ENCODE measurements at regions not wholly inside any gene's neighbourhood (a gene's known extent, or its start where the extent isn't known, plus 50 kb on each side); places are given as distances from the start of the nearest gene placed in this dataset.
A peak's percentile ranks its signal among the peaks of the same experiment; 100 is the strongest.
"Not testable (repeated sequence)": the region's sequence is repeated elsewhere in the genome, so short reads cannot be mapped to it uniquely, and the experiment has no call there.

DNA sequence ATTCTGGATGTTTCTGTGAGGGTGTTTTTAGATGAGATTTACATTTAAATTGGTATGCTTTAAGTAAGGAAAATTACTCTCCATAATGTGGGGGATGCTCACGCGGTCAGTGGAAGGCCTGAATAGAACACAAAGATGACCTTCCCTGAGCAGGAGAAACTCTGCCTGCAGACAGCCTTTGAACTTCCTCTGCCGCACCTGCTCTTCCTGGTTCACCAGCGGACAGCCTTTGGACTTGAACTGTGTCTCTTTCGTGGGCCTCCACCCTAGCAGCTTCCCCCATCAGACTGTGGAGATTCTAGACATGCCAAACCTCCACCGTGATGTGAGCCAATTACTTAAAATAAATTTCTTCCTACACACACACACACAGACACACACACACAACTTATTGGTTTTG, 210.7 kb downstream of the EFCAB11 start:
- DNase-seq (ENCODE audit: low read depth in 1 of 2, low spot score in 1 of 2) = no peak

DNA sequence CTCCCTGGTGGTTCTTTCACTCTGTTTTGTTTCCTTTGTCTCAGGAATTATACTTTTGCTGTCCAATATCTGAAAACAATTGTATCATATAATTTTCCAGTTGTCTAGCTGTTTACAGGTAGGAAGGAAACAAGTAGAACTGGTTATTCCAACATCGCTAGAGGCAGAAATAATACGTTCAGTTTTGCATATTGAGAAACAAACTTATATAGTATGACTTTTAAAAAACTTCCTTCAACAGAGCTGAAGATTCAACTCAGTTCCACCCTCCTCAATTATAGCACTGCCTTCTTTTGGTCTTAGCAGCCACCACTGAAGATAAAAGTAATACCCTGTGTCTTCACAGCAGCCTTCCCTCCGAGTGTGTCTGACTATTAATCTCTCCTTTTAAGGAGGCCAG, 214.3 kb downstream of the EFCAB11 start:
- no peak for DNase-seq (ENCODE audit: low read depth in 1 of 2, low spot score in 1 of 2)

DNA sequence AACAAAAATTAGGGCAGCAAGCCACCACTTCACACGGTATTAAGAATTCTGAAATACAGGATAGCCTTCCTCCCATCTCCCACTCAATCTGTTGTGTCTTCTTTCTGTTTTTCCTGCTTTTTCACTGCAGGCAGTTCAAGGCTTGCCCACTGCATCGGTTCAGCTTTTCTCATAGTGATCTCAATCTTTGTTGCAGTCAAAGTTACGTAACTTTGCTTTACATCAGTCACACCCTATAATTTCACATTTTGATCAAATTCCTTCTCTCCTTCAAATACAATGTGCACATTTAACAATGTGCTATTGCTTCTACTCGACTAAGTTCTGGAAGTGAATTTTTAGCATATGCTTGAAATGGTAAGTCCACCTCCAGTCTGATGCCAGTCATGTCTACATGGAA, 217.6 kb downstream of the EFCAB11 start:
- no peak for DNase-seq (ENCODE audit: low read depth in 1 of 2, low spot score in 1 of 2)

DNA sequence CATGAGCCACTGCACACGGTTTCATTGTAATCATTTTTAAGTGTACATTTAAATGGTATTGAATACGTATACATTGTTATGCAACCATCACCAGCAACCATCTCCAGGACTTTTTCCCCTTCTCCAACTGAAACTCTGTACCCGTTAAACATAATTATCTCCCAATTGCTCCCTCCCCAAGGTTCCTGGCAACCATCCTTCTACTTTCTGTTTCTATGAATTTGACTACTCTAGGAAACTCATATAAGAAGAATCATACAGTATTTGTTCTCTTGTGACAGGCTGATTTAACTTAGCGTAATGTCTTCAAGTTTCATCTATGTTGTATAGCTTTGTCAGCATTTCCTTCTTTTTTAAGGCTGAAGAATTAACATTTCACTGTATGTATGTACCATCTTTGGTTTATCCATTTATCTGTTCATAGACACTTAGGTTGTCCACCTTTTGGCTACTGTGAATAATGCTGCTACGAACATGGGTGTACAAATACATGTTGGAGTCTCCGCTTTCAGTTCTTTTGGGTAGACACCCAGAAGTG, 223.1 kb downstream of the EFCAB11 start:
- DNase-seq (ENCODE audit: low read depth in 1 of 2, low spot score in 1 of 2) = no peak

DNA sequence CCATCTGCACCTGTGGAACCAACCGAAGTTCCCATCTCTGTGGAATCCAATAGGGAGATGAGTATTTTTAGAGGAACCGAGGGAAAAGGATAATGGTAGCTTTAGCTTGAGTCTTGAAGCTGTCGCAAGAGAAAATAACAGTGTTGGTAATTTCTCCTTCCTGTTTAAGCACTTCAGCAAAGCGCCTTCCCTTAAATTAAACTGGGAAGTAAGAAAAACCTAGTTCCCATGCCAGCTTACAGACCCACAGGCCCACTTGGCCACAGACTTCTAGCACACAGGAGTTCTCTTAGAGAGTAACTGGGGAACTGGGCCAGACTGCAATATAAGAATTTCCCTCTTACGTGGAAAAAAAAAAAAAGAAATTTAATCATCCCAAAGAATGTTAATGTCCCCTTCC, 223.8 kb downstream of the EFCAB11 start:
- DNase-seq (ENCODE audit: low read depth in 1 of 2, low spot score in 1 of 2) = no peak

DNA sequence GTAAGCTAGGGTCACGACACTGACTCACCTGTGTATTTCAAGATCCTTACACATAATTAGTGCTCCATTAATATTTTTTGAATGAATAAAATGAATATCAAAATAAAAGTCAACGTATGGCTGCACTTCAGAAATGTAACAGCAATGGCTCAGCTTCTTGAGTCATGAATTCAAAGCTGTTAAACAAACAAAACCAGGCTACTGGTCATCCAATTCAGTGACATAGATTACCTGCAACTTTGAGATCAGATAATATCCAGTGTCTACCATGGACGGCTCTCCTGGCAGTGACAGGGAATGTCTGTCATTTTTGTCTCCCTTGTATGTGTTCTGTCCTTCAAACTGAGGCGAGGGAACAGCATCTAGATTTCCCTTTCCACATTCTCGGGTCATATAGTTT, 225.6 kb downstream of the EFCAB11 start:
- no peak for DNase-seq (ENCODE audit: low read depth in 1 of 2, low spot score in 1 of 2)

DNA sequence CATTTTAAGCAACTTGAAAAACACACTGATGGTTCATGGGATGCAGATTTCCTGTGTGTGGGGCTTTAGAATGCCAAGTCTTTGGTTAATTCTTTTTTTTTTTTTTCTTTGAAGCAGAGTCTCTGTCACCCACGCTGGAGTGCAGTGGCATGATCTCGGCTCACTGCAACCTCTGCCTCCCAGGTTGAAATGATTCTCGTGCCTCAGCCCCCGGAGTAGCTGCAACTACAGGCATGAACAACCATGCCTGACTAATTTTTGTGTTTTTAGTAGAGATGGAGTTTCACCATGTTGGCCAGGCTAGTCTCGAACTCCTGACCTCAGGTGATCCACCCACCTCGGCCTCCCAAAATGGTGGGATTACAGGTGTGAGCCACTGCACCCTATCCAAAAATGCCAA, 228.3 kb downstream of the EFCAB11 start:
- DNase-seq (ENCODE audit: low read depth in 1 of 2, low spot score in 1 of 2) = not testable (repeated sequence)

DNA sequence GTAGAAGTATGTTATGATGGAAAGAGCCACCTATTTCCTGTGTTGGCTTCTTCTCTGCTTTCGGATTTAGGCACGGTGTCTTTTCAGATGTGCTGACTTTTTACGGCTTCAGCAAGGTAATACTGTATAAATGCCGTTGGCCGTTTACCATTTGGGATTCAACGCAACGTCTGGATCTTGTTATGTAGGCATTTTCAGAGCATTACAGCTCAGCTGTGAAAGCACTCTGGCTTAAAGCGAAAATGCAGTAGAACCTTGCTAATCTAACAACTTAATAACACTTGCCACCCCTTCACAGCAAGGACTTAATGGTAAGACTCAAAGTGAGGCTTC, 229.9 kb downstream of the EFCAB11 start:
- DNase-seq (ENCODE audit: low read depth in 1 of 2, low spot score in 1 of 2) = no peak

DNA sequence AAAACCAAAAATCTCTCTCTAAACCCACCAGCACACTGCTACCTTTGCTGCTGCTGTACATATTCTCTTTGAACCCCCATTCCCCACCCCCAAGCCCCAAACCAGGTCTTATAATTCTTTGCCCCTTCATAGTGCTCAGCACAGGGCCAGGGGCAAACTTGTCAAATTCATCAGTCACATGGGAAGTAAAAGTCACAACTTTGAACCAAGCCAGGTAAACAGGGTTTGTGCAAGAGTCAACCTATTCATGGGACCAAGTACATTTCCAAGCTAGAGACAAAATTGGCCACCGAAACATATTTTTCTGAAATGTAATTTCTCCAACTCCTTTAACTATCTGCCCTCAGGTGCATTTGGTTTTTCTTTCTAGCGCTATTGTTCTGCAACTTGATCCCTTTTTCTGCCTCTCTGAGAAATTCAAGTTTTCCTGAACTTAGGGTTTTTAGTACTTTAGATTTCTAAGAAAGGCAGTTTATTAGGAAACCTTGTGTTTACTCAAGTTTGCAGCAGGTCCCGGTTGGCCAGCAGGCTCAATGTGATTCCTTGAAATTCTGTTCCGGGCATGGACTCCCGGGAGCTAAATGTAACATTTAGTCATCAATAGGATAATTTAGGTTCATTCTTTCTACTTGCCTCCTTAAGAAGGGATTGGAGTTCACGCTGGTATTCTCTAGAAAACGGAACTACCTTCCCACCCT, 230.5 kb downstream of the EFCAB11 start:
- no peak for DNase-seq (ENCODE audit: low read depth in 1 of 2, low spot score in 1 of 2)

DNA sequence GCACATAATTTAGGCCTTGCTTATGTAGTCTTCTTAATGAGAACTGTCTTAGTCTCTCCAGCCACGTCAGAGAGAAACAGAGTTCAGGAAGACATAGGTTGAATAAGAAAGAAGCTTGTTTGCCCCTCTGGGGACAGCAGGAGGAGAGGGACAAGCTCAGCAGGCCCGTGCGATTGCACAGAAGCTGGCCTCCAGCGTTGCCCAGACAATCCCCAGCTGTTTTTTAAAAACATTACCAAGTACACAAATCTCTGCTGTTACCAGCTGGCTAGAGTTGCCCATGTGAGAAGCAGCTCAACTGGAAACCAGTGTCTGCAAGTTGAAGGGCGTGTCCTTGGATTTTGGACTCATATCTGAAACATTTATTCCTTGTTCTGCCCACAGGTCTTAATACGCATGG, 232.6 kb downstream of the EFCAB11 start:
- DNase-seq (ENCODE audit: low read depth in 1 of 2, low spot score in 1 of 2) = no peak

DNA sequence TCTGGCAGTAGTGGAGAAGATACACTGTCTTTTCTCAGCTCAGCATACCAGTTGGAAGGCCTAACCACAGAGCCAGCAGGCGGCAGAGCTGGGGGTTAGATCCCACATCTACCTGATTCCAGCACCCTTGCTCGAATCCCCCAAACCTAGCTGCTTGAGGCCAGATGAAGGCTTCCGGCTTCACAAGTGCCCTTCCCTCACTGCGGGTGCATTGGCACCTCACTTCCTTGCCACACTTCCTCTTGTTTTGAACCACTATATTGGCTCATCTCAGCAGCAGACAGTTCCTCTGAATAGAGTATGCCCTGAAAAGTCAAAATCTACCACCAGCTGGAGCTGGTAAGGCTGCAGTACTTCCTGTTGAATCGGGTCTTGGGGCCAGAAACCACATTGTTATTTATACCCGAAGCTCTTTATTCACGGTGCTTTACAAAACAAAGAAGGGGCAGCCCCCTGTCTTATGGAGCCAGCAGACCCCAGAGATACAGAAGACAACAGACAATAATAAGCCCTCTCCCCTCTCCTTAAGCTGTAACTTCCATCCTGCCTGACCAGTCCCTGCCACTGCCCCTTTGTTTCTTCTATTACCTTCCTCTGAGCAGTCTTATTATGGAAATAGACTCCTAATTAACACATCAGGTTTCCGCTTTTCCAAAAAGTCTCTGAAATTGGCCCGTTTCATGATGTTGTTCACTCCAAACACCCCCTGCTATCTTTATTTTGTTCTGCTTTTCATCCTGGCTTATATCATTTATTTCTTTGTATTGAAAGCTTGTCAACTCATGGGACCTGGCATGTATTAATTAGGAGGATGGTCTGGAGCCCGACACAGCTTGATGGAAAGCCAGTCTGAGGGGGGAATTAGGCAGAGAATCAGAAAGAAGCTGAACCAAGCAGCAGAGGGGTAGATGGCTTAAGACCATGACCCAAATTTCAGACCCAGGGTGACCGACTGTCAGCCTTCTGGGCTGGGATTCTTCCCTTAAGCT, 233.5 kb downstream of the EFCAB11 start:
- peak; percentile 27 to 44 for DNase-seq (ENCODE audit: low read depth in 1 of 2, low spot score in 1 of 2)

DNA sequence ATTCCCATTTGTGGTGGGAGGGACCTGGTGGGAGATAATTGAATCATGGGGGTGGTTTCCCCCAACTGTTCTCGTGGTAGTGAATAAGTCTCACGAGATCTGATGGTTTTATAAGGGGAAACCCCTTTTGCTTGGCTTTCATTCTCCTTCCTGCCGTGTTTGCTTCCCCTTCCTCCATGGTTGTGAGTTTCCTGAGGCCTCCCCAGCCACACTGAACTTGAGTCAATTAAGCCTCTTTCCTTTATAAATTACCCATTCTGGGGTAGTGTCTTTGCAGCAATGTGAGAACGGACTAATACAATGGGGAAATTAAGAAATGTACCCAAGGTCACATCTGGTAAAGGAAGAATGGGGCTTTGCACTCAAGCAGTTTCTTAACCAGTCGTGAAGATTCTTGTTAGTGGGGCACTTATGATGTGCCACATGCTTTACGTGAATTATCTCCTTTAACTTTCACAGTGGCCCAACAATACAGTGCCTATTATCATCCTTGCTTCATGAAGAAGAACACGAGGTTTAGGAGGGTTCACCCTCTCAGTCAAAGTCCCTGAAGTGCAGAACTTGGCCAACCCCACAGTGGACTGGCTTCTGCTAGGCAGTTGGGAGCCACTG, 234.3 kb downstream of the EFCAB11 start:
- DNase-seq (ENCODE audit: low read depth in 1 of 2, low spot score in 1 of 2) = no peak

DNA sequence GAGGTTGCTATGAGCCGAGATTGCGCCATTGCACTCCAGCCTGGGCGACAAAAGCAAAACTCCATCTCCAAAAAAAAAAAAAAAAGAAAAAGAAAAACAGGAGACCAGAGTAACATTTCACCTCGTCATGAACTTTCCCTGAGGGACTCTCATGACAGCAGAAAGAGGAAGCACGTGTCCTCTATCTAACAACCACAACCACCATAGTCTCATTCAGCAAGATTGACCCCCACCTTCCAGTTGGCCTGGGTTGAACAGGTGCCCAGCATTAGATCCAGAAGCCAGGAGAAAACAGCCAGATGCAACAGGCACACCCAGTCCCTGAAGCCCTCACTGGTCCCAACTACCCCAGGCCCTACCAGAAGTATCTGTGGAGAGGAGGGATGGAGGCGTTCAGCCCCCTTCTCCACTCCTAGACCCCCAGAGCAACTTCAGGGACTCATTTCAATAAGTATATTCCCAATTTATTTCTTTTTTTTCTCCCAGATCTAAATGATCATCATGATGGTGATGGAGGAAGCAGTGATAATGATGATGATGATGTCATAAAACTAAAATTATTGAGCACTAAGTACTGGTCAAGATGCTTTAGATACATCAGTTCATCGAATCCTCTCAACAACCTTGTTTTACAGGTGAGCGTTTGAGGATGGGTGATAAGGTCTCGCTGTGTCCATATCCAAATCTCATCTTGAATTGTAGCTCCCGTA, 235.0 kb downstream of the EFCAB11 start:
- no peak for DNase-seq (ENCODE audit: low read depth in 1 of 2, low spot score in 1 of 2)

DNA sequence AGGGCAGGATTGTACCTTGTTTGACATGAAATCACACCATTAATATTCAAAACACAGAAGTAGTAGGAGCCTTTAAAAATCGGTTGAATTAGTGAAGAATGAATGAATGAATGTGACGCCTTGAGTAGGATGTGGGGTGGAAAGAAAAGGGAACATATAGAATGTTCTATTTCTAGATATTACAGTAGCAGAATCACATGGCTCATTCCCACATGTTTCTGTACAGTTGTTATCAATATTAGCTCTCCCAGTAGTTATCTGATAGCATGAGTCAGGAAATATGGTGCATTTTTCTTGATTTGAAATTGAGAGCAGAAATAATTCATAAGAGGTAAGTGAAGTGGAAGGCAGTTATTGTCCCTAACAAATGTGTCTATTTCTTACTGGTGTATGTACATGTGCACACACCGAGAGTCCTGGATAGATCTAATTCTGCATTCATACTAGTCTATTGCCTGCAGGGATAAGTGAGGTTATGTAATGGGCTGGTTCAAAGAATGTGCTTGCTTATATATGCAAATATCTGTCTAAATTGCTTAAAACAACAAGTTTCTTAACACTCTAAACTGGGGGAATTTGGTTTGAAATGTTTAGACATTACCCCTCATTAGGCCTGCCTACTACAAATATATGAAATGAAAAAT, 245.4 kb downstream of the EFCAB11 start:
- DNase-seq (ENCODE audit: low read depth in 1 of 2, low spot score in 1 of 2) = no peak

DNA sequence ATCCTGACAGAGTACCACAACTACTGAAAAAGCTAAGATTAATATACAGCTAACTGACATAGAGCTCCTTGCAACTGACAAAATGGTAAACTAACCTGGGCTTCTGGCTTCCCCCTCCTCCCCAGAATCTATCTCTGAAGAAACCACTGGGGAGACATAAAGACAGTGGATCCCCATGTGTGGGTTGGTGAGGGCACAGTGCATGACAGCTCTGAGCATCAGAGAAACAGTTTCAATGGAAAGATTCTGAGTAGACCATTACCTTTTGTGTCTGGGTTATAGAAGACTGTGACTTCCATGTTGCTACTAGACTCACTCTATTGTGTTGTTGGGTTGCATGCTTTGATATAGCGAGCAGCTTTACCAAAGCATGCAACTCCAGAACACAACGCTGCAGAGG, 247.4 kb downstream of the EFCAB11 start:
- no peak for DNase-seq (ENCODE audit: low read depth in 1 of 2, low spot score in 1 of 2)

DNA sequence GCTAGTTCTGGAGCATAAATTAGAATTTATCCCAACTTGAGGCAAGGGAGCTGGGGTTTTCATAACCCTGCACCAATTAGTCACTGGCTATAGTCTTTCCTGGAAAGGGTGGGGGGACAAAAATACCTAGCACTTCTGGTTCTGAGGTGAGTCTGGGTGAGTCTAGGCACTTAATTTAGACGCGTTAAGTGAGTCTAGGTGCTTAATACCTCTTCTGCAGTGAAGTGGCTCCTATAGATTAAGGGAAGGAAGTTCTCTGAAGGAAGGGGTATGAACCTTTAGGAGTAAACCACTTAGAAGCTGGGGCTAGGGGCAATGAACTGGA, 251.7 kb downstream of the EFCAB11 start:
- no peak for DNase-seq (ENCODE audit: low read depth in 1 of 2, low spot score in 1 of 2)

DNA sequence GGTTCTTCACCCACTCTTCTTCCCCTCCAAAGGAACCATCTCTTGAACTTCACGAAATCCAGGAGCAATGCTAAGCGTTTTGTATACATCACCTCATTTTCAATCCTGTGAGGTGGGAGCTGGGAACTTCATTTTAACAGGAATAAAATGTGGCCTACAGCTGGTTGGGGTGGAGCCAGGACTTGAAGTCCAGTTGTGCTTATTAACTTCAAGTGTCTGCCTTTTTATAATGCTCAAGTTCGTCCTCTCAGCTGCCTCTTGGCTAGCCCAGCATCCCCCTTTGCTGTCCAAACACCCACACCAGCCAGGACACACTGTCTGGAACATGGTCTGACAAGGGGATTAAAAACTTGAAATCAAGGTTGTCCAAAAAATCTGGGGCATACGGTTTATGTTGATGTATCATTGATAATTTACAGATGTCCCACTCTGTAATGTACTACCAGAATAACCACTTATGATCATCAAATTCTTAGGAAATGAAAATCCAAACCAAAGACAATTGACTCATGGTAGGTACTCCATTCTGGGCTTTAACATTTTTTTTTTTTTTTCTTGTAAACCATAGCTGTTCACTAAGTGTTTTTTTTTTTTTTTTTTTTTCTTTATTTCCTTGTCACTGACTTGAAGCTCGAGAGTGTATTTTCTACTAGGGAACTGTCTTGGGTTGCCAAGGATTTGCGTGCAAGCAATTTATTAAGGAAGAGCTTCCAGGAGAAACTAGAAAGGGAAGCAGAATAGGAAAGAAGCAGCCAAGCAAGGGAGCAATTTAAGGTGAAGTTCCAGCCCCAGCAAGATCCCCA, 252.3 kb downstream of the EFCAB11 start:
- no peak for DNase-seq (ENCODE audit: low read depth in 1 of 2, low spot score in 1 of 2)

DNA sequence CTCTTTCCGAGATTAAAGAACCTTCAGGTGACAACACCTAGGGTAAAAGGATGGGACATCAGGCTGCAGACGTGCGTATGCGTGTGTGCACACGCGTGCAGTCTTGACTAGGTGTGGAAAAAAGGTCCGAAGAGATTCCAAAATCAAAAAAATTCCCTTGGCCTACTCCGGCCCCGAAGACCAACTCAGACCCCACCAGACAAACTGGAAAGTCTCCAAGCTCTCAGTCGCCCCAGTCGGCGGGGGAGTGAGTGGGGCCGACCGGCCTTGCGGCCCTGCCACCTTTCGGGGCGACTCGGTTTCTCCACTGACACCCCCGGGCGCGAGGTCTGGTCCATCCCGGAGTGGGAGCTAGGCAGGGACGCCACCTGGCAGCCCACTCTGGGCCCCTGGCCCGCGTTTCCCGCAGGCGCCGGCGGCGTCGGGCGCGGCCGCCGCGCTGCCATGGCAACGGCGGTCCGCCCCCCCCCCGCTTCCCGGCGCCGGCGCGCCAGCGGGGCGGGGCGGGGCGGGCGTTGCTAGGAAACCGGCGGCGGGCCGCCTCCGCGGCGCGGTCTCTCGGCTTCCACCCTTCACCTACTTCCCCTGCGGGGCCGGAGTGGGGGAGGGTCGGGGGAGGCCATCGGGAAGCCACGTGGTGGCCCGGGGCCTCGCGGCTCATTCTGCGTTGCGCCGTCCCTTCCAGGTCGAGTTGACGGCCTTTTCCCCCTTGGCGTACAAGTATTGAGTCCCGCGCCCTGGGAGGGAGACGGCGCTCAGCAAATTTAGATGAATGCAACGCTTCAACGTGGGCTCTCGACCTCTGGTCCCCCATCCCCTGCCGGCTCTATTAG, 253.1 kb downstream of the EFCAB11 start:
- peak; percentile 74 to 78 for DNase-seq (ENCODE audit: low read depth in 1 of 2, low spot score in 1 of 2)

DNA sequence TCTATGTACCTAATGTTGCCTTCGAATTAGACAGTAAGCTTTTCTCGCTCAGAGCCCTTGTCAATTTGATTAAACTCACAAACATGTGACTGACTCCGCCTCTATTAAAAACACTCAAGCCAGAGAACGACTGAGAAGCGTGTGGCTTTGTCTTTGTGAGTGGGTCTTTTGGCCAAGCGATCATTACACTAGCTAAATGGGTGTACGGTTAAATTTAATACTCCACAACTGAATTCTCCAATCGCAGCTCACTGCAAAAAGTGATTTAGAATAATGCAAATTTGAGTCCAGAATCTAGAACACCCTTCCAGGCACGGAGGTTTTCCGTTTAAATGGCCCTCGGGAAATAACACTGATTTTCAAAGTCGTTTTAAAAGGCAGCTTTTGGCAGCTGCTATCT, 253.7 kb downstream of the EFCAB11 start:
- no peak for DNase-seq (ENCODE audit: low read depth in 1 of 2, low spot score in 1 of 2)
